GM18511 (cell line): ENCODE measurements at regions not wholly inside any gene's neighbourhood (a gene's known extent, or its start where the extent isn't known, plus 50 kb on each side); places are given as distances from the start of the nearest gene placed in this dataset.

Experiments
- ATAC-seq: cut with Tn5 transposase; IDR thresholded peaks from one replicate; pipeline ENCODE4 v1.9.1; 2021; ENCODE audit warnings: mild to moderate bottlenecking, moderate library complexity; ENCODE audit not compliant: unreplicated experiment

- no peak for ATAC-seq
Measured at GRCh38 chr1:57886376-57886775, 462.5 kb upstream of the DAB1 start.

GRCh38 chr1:57883642-57883995, 459.8 kb upstream of the DAB1 start:
- ATAC-seq: no peak

GRCh38 chr1:57882934-57883641, 459.2 kb upstream of the DAB1 start:
- ATAC-seq: no peak

- ATAC-seq: no peak
Measured at GRCh38 chr1:57882072-57882471, 458.2 kb upstream of the DAB1 start.

- no peak for ATAC-seq
Measured at GRCh38 chr1:57881639-57882038, 457.8 kb upstream of the DAB1 start.

GRCh38 chr1:57879700-57880099, 455.8 kb upstream of the DAB1 start:
- no peak for ATAC-seq

DNA sequence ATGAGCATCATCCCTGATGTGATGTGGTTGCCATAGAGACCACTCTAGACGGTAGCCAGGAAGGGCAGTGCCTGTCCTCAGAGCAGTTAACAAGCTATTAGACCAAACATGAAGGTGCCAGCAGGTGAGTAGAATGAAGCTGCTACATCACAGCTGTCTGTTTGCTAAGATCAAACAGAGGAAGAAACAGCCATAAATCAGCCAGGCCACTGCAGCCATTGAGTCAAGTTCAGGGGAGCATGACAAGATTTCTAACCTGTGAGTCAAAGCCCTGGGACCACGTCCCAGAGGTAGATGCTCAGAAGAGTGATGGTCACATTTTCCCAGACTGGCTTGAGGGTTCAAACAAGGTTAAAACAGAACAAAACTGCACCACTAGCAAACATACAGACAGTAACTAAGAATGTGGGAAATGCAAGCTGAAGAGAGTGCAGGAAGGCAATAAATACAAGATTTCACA, 450.6 kb upstream of the DAB1 start:
- ATAC-seq: no peak

GRCh38 chr1:57872913-57873312, 449.1 kb upstream of the DAB1 start:
- no peak for ATAC-seq

DNA sequence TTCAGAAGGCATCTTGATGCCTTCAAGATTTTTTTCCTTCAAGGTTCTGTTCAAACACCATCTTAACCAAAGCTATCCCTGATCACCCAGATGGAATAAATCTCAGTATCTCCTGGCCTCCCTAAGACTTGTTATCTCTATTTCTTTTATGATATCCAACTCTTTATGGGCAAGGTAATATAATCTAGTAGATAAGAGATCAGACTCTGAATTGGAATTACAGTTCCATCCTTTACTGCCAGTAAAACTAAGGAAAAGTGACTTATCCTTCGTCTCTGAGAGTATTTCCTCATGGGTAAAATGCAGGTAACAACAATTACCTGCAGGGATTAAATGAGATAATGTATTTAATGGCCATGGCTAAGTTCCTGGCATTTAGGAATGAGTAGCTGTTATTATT, 445.0 kb upstream of the DAB1 start:
- no peak for ATAC-seq

GRCh38 chr1:57868239-57868638, 444.4 kb upstream of the DAB1 start:
- ATAC-seq: no peak

DNA sequence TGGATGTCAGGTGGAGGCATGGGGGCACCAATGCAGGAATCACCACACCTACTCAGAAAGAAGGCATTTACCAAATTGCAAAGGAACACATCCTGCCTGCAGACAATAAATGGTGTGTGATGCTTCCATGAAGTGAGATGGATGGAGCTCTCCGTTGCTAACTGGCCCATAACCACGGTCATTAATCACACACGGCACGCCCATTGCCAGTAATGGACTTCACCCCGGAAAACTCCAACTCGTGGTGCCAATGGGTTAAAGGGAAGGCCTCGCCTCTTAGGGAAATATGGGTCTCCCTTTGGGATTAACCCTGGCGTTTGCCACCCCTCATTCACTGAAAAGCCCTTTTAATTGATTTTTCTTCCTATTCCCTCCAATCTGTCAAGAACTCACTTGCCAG, 443.1 kb upstream of the DAB1 start:
- ATAC-seq: no peak

DNA sequence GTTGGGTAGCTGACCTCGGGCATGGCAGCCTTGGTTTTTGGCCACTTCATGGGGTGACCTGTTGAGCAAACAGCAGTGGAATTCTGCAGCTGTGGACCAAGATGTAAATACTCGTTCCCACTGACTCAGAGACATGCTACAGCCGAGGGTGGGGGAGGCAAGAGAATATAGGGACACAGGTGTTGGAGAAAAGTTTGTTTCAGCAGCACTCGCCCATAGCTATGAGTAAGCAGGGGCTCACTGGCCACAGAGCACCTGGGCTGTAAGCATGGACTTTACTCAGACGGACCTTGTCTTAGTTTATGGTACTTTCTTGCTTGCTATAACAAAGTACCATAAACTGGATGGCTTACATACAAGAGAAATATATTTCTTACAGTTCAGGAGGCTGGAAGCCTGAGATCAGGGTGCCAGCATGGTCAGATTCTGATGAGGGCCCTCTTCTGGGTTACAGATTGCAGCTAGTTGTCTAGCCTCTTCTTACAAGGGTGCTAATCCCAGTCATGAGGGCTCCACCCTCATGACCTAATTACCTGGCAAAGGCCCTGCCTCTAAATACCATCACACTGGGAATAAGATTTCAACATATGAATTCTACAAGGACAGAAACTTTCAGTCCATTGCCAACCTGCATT, 437.2 kb upstream of the DAB1 start:
- ATAC-seq: no peak

- ATAC-seq: no peak
Measured at GRCh38 chr1:57860325-57860724, 436.5 kb upstream of the DAB1 start.

- no peak for ATAC-seq
Measured at GRCh38 chr1:57858740-57859139, 434.9 kb upstream of the DAB1 start.

- no peak for ATAC-seq
Measured at GRCh38 chr1:57857809-57858208, 433.9 kb upstream of the DAB1 start.

GRCh38 chr1:57854436-57854835, 430.6 kb upstream of the DAB1 start:
- no peak for ATAC-seq

GRCh38 chr1:57850176-57850940, 426.5 kb upstream of the DAB1 start:
- ATAC-seq: no peak

- ATAC-seq: no peak
Measured at GRCh38 chr1:57848406-57848805, 424.5 kb upstream of the DAB1 start.

DNA sequence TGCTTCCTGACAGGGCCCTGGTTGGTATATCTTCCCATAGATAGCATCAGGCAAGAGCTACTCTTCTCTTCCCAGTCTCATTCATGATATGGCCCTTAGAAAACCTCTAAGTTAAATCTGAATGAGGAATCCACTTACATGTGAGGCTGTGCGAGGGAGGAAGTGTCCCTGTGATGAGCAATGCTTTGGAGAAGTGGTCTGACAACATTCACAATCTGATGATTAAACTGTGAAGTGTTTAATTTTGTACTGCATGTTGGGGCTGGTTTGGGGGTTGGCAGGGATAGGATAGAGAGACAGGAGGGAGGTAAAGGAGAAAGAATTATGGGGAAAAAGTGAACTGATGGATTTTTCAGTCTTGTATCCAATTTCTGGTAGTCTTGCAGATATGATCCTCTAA, 421.2 kb upstream of the DAB1 start:
- ATAC-seq: no peak

DNA sequence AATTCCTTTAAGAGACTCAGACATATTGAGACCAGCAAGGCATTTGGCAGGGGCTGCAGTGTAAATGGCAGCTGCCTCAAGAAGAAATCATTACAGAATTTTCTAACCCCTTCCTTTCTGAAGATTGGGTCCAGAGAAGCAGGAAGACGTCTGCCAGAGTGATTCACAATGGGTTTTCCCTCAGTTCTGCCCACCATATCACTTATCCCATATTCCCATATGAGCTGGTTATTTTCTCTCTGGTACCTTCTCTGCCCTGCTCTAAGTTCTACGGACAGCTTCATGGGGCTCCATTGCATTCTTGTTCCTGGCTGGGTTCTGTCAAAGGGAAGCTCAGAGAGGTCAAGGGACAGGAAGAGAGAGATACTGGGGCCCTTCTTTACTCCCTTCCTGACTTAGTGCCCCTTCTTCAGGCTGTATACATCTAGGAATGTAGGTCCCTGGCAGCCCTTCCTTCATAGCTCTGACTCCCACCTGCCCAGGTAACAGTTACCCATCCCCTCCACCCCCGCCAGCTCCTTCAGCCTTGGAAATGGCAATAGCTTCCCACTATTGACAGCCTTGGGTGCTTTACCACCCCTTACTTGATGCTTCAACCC, 420.6 kb upstream of the DAB1 start:
- no peak for ATAC-seq

GRCh38 chr1:57843760-57844159, 419.9 kb upstream of the DAB1 start:
- no peak for ATAC-seq

DNA sequence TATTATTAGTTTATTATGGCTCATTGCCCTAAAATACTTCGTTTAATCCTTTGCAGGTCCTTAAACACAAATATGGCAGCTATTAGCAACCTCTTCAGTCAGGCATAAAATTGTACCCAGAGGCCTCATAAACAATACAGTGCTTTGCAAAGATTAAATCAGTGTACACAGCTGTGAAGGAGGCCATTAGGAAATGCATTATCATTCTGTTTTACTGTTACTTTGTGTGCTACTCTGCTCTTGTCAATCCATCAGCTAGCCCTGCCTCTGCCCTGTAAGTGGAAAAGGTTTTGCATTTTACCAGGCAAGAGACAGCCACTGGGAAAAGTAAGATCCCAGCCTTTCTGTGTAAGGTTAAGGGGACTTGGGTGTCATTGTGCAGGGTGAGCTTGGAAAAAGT, 415.7 kb upstream of the DAB1 start:
- no peak for ATAC-seq
